H9 (cell line): ENCODE measurements at regions not wholly inside any gene's neighbourhood (a gene's known extent, or its start where the extent isn't known, plus 50 kb on each side); places are given as distances from the start of the nearest gene placed in this dataset.

ENCODE experiments used
- DNase-seq: peaks from one replicate; pipeline ENCODE4 v3.0.0-alpha.2; 2017
- H2AFZ ChIP-seq: one replicate; pipeline ENCODE4 v1.6.1; 2013; ENCODE audit warnings: mild to moderate bottlenecking, low read length, control low read depth, moderate library complexity
- H2AK5ac ChIP-seq: 2 replicates; pipeline ENCODE4 v1.6.1; 2013; ENCODE audit warnings: low read length, control low read depth, mixed read lengths; ENCODE audit not compliant: insufficient read length
- H2BK120ac ChIP-seq: one replicate; pipeline ENCODE4 v1.6.1; 2013; ENCODE audit warnings: low read depth, mild to moderate bottlenecking, low read length, control low read depth, inconsistent platforms; ENCODE audit not compliant: poor library complexity, severe bottlenecking
- H2BK12ac ChIP-seq: 2 replicates; pipeline ENCODE4 v1.6.1; 2013; ENCODE audit warnings: low read length, control low read depth, mixed read lengths, low read depth; ENCODE audit not compliant: insufficient read length
- H2BK15ac ChIP-seq: 2 replicates; pipeline ENCODE4 v1.6.1; 2013; ENCODE audit warnings: low read depth, low read length, control low read depth
- H2BK20ac ChIP-seq: one replicate; pipeline ENCODE4 v1.6.1; 2013; ENCODE audit warnings: low read depth, mild to moderate bottlenecking, low read length, control low read depth, inconsistent platforms; ENCODE audit not compliant: poor library complexity, severe bottlenecking
- H2BK5ac ChIP-seq: 2 replicates; pipeline ENCODE4 v1.6.1; 2013; ENCODE audit warnings: low read length, control low read depth, mixed read lengths; ENCODE audit not compliant: insufficient read length
- H3K14ac ChIP-seq: 2 replicates; pipeline ENCODE4 v1.6.1; 2013; ENCODE audit warnings: low read length, control low read depth; ENCODE audit not compliant: insufficient read depth
- H3K18ac ChIP-seq: 2 replicates; pipeline ENCODE4 v1.6.1; 2013; ENCODE audit warnings: low read depth, mild to moderate bottlenecking, mixed read lengths, low read length, control low read depth; ENCODE audit not compliant: insufficient read length
- H3K23ac ChIP-seq: 2 replicates; pipeline ENCODE4 v1.6.1; 2013; ENCODE audit warnings: low read length, control low read depth, mixed read lengths, low read depth; ENCODE audit not compliant: insufficient read length
- H3K23me2 ChIP-seq: 2 replicates; pipeline ENCODE4 v1.6.1; 2013; ENCODE audit warnings: low read depth, mild to moderate bottlenecking, mixed read lengths, low read length, control low read depth; ENCODE audit not compliant: insufficient read length, poor library complexity, severe bottlenecking
- H3K27ac ChIP-seq: 2 replicates; pipeline ENCODE4 v1.5.1; 2013; ENCODE audit warnings: low read length, control low read depth, mixed read lengths, low read depth; ENCODE audit not compliant: insufficient read length
- H3K27me3 ChIP-seq: 2 replicates; pipeline ENCODE4 v1.6.1; 2013; ENCODE audit warnings: low read length, control low read depth, inconsistent platforms; ENCODE audit not compliant: insufficient read depth
- H3K4ac ChIP-seq: 2 replicates; pipeline ENCODE4 v1.6.1; 2013; ENCODE audit warnings: low read depth, mild to moderate bottlenecking, control low read depth, inconsistent platforms, low read length, moderate library complexity
- H3K4me1 ChIP-seq: 2 replicates; pipeline ENCODE4 v1.6.1; 2013; ENCODE audit warnings: low read length, control low read depth, inconsistent platforms; ENCODE audit not compliant: insufficient read depth
- H3K4me2 ChIP-seq: 2 replicates; pipeline ENCODE4 v1.6.1; 2013; ENCODE audit warnings: low read length, control low read depth, mixed read lengths; ENCODE audit not compliant: insufficient read length, insufficient read depth
- H3K56ac ChIP-seq: 2 replicates; pipeline ENCODE4 v1.6.1; 2013; ENCODE audit warnings: low read depth, mild to moderate bottlenecking, mixed read lengths, low read length, control low read depth; ENCODE audit not compliant: insufficient read length
- H3K79me1 ChIP-seq: 2 replicates; pipeline ENCODE4 v1.6.1; 2013; ENCODE audit warnings: low read depth, mild to moderate bottlenecking, moderate library complexity, low read length, control low read depth, inconsistent platforms; ENCODE audit not compliant: insufficient read depth, poor library complexity, severe bottlenecking
- H3K79me2 ChIP-seq: 2 replicates; pipeline ENCODE4 v1.6.1; 2013; ENCODE audit warnings: low read length, control low read depth, inconsistent platforms; ENCODE audit not compliant: insufficient read depth
- H3K9ac ChIP-seq: 2 replicates; pipeline ENCODE4 v1.6.1; 2013; ENCODE audit warnings: low read length, control low read depth, mixed read lengths; ENCODE audit not compliant: insufficient read length; ENCODE audit errors: extremely low read depth
- H3K9me3 ChIP-seq: one replicate; pipeline ENCODE4 v1.6.1; 2013; ENCODE audit warnings: low read depth, low read length, inconsistent platforms; ENCODE audit not compliant: control insufficient read depth
- H3T11ph ChIP-seq: one replicate; pipeline ENCODE4 v1.6.1; 2013; ENCODE audit warnings: mild to moderate bottlenecking, low read length, control low read depth, inconsistent platforms
- H4K20me1 ChIP-seq: one replicate; pipeline ENCODE4 v1.6.1; 2013; ENCODE audit not compliant: control insufficient read depth, insufficient read length, insufficient read depth
- H4K5ac ChIP-seq: 2 replicates; pipeline ENCODE4 v1.6.1; 2013; ENCODE audit warnings: low read depth, mild to moderate bottlenecking, mixed read lengths, low read length, control low read depth; ENCODE audit not compliant: insufficient read length
- H4K8ac ChIP-seq: replicated peaks from 2 replicates; pipeline ENCODE4 v1.6.1; 2013; ENCODE audit warnings: low read length, control low read depth, mixed read lengths, low read depth; ENCODE audit not compliant: insufficient read length
- H4K91ac ChIP-seq: 2 replicates; pipeline ENCODE4 v1.6.1; 2013; ENCODE audit warnings: low read depth, mild to moderate bottlenecking, moderate library complexity, mixed read lengths, low read length, control low read depth; ENCODE audit not compliant: insufficient read length
- H3K27ac Mint-ChIP-seq, 3 experiments: 2 replicates in 2 of 3; 3 replicates in 1 of 3; pipeline ENCODE4 v1.8.0; 2020 to 2021; ENCODE audit warnings: mixed read lengths in 3 of 3, mild to moderate bottlenecking in 1 of 3, moderate library complexity in 1 of 3
- H3K27me3 Mint-ChIP-seq: 2 replicates; pipeline ENCODE4 v1.8.0; 2021; ENCODE audit warnings: low read depth, mild to moderate bottlenecking, moderate library complexity, mixed read lengths
- H3K36me3 Mint-ChIP-seq, 3 experiments: 2 replicates in 2 of 3; 3 replicates in 1 of 3; pipeline ENCODE4 v1.8.0; 2020 to 2021; ENCODE audit warnings: low read depth in 3 of 3, mixed read lengths in 3 of 3; ENCODE audit not compliant: insufficient read depth in 1 of 3
- H3K4me1 Mint-ChIP-seq, 2 experiments: 2 replicates each; pipeline ENCODE4 v1.8.0; 2020; ENCODE audit warnings: mixed read lengths in 2 of 2
- H3K4me3 Mint-ChIP-seq, 2 experiments: 2 replicates in 1 of 2; 3 replicates in 1 of 2; pipeline ENCODE4 v1.8.0; 2020 to 2021; ENCODE audit warnings: mild to moderate bottlenecking in 2 of 2, mixed read lengths in 2 of 2, moderate library complexity in 1 of 2
- H3K9me3 Mint-ChIP-seq, 2 experiments: 2 replicates in 1 of 2; 3 replicates in 1 of 2; pipeline ENCODE4 v1.8.0; 2020; ENCODE audit warnings: mild to moderate bottlenecking in 2 of 2, mixed read lengths in 2 of 2, moderate library complexity in 1 of 2
- CTCF ChIP-seq: fragments of 200-600 bp; sonication (generic); conservative IDR thresholded peaks from 3 replicates; pipeline ENCODE4 v1.8.0; 2021; ENCODE audit warnings: antibody characterized with exemption, mild to moderate bottlenecking
- WGBS: extraction: QIAGEN DNeasy Blood & Tissue Kit; methylation state at CpG from one replicate; pipeline ENCODE4 v1.1.7; 2013; ENCODE audit warnings: missing lambda C conversion rate, low lambda C conversion rate, mixed read lengths; ENCODE audit not compliant: insufficient read length; ENCODE audit errors: extremely low coverage; 5-methylcytosine and 5-hydroxymethylcytosine counted together

GRCh38 chr17:14596224-14596623 is 295.3 kb downstream of the HS3ST3B1 start:
- no peak overlapping the region for H2AFZ ChIP-seq
- H3K4me1 ChIP-seq, result no peaks in the 10 kb centered on the region
- H3K9me3 Mint-ChIP-seq, result peaks cover 0 to 4% of the 10 kb centered on the region in 2 experiments; a peak in 2 of 5 replicates
- H3K4me2 ChIP-seq, result no peak overlapping the region
- no peak overlapping the region for H3K27ac ChIP-seq
- H3K4me1 Mint-ChIP-seq, result peaks cover 0 to 4% of the 10 kb centered on the region in 2 experiments; a peak in 1 of 4 replicates
- no peak overlapping the region for H4K8ac ChIP-seq
- no peak overlapping the region for H2BK20ac ChIP-seq
- H3K27ac Mint-ChIP-seq, result no peak overlapping the region
- DNase-seq, result no peak
- no peak overlapping the region for H3K14ac ChIP-seq
- peaks cover 7% of the 10 kb centered on the region for H3K27me3 Mint-ChIP-seq
- no peak overlapping the region for H3K9ac ChIP-seq
- no peak overlapping the region for H4K91ac ChIP-seq
- no peak overlapping the region for H2BK15ac ChIP-seq
- no peak overlapping the region for H3K4ac ChIP-seq
- no peak overlapping the region for H2BK120ac ChIP-seq
- H3K4me3 Mint-ChIP-seq, result no peak overlapping the region
- H2AK5ac ChIP-seq, result no peak overlapping the region
- H2BK12ac ChIP-seq, result no peak overlapping the region
- no peaks in the 10 kb centered on the region for H3K23me2 ChIP-seq
- no peaks in the 10 kb centered on the region for H3K9me3 ChIP-seq
- H3K18ac ChIP-seq, result no peak overlapping the region
- H3K27me3 ChIP-seq, result no peaks in the 10 kb centered on the region
- no peak overlapping the region for H4K5ac ChIP-seq
- no peak overlapping the region for H3T11ph ChIP-seq
- no peak overlapping the region for H3K23ac ChIP-seq
- H3K79me1 ChIP-seq, result no peaks in the 10 kb centered on the region
- no peak overlapping the region for H3K56ac ChIP-seq
- no peak for TF ChIP-seq CTCF
- no peaks in the 10 kb centered on the region for H3K79me2 ChIP-seq
- H4K20me1 ChIP-seq, result no peaks in the 10 kb centered on the region
- whole genome bisulfite sequencing, result no CpG with 5 or more reads among the region's 4 CpGs
- peaks cover 0 to 6% (median 1%) of the 10 kb centered on the region in 3 experiments; a peak in 2 of 7 replicates for H3K36me3 Mint-ChIP-seq
- H2BK5ac ChIP-seq, result no peak overlapping the region
